Mammary epithelial cell (primary cell): ENCODE measurements at regions not wholly inside any gene's neighbourhood (a gene's known extent, or its start where the extent isn't known, plus 50 kb on each side); places are given as distances from the start of the nearest gene placed in this dataset.

Source experiments
- CTCF ChIP-seq, 2 donors: IDR thresholded peaks in 1 of 2; conservative IDR thresholded peaks in 1 of 2; 2 replicates each; pipeline ENCODE4 v1.5.1; 2011 to 2012; ENCODE audit warnings: inconsistent platforms in 2 of 2, low read length in 2 of 2, mild to moderate bottlenecking in 2 of 2, control low read depth in 1 of 2, low read depth in 1 of 2; ENCODE audit not compliant: insufficient read depth in 1 of 2; ENCODE audit errors: extremely low read depth in 1 of 2
- EZH2 ChIP-seq: IDR thresholded peaks from 2 replicates; pipeline ENCODE4 v1.6.1; 2012; ENCODE audit warnings: low read length, inconsistent platforms, borderline replicate concordance

DNA sequence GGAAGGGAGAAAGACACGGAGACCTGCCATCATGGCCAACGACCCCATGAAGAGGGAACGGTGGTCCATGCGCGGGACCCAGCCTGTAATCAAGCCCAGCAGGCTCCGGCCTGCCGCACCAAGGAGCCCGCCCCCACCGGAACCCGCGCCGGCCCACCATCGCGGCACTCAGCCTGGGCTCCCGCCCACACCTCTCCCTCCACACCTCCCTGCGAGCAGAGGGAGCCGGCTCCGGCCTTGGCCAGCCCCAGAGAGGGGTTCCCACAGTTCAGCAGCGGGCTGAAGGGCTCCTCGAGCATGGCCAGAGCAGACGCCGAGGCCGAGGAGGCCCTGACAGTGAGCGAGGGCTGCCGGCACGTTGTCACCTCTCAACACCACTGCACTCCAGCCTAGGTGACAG, 1302.8 kb upstream of the CNTN5 start:
- TF ChIP-seq CTCF (conservative IDR thresholded peaks at IDR 0.05 in 1 of 2, IDR thresholded peaks at IDR 0.05 in 1 of 2; ENCODE audit: extremely low read depth in 1 of 2, insufficient read depth in 1 of 2, low read depth in 1 of 2, low read length in 2 of 2) (no peak), EZH2 (no peak)
